DMS153 treated with DMSO at 0.1 percent for 48 hours (cell line): ENCODE measurements at regions not wholly inside any gene's neighbourhood (a gene's known extent, or its start where the extent isn't known, plus 50 kb on each side); places are given as distances from the start of the nearest gene placed in this dataset.

Experiments
- DNase-seq: peaks from one replicate; lab custom pipeline; 2025; ENCODE audit not compliant: unreplicated experiment; lab: John Stamatoyannopoulos, UW

DNA sequence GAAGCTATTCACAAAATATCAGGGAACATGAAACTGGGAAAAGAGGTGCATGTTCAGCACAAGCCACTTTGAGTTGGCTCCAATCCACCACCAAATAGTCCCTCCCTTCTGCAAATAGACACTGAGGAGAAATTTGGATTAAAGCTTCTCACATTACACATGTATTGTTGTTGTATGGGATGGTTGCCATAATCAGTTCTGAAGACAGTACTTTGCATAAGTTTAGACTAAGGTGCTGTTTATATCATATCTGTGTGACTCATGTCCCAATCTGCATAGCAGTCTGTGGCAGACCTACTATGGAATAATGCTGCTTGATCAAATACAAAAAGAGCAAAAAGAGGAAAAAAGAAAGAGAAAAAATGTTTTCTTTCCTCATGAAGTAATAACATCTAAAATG is 376.7 kb upstream of the DDI1 start:
- no peak for DNase-seq

DNA sequence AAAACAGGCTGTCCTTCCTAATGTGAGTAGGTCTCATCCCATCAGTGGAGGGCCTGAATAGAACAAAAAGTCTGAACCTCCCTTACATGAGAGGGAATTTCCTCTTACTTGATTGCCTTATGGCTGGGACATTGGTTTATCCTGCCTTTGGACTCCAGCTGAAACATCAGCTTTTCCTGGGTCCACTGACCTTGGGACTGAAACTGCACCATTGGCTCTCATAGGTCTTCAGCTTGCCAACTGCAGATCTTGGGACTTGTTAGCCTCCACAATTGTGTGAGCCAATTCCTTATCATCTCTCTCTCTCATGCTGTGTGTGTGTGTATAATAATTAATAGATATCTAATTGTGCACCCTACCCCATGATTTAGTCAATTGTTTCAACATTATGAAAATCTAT is 375.3 kb upstream of the DDI1 start:
- DNase-seq, result no peak

DNA sequence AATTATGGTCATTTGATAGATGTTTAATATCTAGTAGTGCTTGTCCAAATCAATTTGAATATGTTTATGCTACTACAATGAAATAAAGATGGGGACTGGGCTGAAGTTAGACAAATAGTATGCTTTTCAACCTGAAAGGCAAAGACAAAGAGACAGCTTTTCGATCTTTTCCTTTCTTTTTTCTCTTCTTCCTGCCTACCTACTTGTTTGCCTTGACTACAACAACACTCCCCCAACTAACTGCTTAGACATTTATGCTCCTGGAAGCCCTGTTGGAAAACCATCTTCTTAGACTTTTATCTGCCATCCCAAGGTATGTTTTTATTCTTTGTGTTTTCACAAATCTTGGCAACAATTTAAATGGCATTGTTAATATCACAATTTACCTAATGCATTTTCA is 374.4 kb upstream of the DDI1 start:
- no peak for DNase-seq

DNA sequence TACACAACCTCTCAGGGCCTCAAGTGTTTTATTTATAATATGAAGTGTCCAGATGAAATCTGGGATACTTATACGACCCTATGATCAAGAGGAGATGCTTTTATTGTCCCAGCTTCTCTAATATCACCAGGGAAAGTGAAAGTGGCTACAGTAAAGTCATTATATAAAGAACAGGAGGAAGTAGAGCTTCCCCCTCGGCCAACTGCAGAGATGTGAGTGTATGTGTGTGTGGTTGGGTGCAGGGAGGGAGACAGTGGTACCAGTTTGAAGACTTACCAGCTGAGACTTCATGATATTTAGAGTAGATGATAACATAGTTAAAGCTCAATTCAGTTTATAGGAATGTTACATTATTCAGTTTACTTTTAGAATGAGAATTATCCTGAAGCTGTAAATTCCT is 373.6 kb upstream of the DDI1 start:
- no peak for DNase-seq

GRCh38 chr11:103668859-103669258 is 367.6 kb upstream of the DDI1 start:
- DNase-seq, result no peak

DNA sequence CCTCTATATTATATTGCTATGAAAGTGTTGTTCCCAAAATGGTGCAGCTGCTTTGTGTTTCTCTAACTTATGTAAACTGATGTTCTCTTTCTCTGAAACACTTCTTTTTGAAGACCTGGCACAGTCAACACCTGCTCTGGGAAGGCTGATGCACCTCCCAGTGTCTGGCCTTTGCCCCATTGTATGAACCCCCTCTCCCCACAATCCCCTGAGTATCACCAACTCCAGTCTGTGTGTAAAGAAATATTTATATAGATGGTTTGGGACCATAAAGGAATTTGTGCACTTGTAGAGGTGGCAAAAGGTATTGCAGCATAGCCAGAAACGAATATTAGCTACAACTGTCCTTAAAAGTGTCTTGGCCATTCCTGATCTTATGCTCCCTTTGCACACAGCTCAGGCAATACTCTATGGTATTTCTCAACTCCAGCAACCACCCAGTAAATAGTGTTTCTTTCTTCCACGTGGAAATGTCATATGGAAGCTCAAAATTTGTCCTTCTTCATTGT is 365.2 kb upstream of the DDI1 start:
- DNase-seq, result no peak

GRCh38 chr11:103673773-103674172 is 362.7 kb upstream of the DDI1 start:
- no peak for DNase-seq

DNA sequence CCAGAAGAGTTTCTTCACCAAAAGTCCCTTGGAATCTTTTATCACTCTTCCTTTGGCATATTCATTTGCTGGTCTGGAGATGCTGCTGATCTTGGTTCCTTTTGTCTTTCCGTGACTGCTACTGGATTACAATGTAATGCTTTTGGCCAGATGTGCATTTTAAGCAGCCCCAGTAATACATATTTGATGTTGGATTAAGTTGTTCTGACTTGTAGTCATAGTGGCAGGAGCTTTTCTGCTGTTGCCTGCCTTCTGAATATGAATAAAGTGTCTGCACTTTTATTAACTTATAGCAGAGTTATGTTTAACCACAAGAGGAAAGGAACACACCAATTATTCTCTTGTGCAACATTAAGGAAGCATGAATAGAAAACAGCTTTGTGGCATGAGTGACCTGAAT is 360.0 kb upstream of the DDI1 start:
- DNase-seq, result no peak

- no peak for DNase-seq
These were observed 355.6 kb upstream of the DDI1 start for GRCh38 chr11:103680826-103681225.

GRCh38 chr11:103681855-103682254 is 354.6 kb upstream of the DDI1 start:
- DNase-seq, result no peak

GRCh38 chr11:103682318-103683184 is 353.9 kb upstream of the DDI1 start:
- DNase-seq, result peak; percentile 72

- DNase-seq, result no peak
These were observed 352.9 kb upstream of the DDI1 start for GRCh38 chr11:103683576-103683975.

DNA sequence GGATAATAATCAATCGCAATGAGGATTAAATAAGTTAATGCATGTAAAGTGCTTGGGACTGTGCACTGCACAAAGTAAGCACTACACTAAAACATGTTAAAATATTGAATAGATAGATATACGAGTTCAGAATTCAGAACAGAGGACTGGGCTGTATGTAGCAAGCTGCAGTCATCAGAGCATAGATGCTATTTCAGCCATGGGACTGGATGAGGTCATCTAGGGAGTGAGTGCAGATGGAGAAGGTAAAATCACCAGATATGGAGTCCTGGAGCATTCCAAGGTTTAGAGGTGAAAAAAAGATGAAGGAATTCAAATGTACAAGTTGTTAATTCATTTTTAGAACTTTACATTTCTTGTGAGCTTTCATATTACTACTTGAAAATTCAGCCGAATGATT is 347.5 kb upstream of the DDI1 start:
- no peak for DNase-seq

DNA sequence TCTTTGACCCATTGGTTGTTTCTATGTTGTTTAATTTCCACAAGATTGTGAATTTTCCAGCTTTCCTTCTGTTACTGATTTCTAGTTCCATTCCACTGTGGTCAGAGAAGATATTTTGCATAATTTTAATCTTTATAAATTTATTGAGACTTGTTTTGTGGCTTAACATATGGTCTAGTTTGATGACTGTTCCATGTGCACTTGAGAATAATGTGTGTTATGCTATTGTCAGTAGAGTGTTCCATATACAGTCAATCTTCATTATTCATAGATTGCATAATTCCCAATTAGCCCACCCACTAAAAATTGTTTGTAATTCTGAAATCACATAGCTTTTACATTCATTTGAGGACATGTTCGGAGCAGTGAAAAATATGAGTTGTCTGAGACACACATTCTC is 346.1 kb upstream of the DDI1 start:
- no peak for DNase-seq

DNA sequence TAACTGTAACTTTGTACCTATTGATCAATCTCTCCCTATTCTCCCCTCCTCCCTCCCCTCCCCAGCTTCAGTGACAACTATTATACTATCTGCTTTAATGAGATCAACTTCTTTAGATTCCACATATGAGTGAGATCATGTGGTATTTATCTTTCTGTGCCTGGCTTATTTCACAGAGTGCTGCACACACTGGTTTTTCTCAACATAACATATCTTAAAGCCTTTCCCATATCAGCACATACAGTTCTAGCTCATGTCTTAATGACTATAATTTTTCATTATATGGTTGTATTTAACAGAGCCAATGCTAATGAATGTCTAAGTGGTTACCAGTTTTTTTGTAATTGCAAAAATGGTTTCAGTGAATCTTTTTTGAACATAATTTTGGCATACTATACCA is 340.3 kb upstream of the DDI1 start:
- no peak for DNase-seq

DNA sequence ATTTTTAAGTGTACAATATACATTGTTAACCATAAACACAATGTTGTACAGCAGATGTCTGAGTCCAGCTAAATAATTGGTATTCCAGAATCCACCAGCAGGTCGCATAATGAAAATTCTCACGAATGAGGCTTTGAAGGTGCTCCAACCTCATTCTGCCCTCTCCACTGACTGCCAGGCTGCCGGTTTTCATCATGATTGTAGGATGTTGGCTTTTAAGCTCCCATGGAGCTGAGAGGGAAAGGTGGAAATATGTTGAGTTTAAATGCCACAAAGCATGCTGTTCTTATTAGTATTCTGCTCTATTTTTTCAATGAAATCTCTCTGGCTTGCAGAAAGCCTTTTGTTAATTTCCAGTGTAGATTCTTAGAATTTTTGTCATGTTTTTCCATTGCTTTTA is 337.2 kb upstream of the DDI1 start:
- no peak for DNase-seq

GRCh38 chr11:103699656-103700055 is 336.8 kb upstream of the DDI1 start:
- DNase-seq, result no peak

DNA sequence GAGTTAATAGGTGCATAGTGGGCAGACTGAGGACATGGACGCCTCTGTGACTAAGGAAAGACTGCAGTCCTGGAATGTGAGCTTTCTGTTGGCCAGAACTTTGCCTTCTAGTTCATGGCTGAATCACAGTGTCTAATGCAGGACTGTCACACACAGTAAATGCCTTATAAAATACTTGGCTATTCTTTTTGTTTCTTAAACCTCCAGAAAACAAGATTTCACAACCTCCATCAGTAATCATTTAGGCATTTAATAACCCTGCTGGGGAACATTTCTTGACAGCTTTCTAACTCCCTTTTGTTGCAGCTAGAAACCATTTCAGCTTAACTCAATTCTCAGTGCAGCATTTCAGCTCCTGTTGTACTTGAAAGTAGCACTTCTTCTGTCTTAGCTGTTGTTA is 335.8 kb upstream of the DDI1 start:
- no peak for DNase-seq

GRCh38 chr11:103703437-103703836 is 333.0 kb upstream of the DDI1 start:
- DNase-seq, result no peak

DNA sequence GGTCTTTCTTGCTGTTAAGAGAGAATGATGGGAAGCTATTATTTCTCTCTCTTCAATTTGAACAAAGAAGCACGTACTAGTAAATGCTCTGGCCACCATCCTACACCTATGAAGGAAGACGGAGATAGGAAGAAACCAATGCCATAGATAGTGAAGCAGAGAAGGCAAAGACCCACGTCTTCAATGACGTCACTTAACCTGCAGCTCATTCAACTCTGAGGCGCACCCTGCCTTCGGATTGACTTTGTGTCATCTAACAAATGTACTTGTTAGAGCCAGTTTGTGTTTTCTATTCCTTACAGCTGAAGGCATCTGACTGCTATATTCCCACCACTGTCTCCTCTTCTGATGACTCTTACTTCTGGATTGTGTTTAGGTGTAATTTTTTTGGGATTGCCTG is 332.5 kb upstream of the DDI1 start:
- DNase-seq, result no peak

DNA sequence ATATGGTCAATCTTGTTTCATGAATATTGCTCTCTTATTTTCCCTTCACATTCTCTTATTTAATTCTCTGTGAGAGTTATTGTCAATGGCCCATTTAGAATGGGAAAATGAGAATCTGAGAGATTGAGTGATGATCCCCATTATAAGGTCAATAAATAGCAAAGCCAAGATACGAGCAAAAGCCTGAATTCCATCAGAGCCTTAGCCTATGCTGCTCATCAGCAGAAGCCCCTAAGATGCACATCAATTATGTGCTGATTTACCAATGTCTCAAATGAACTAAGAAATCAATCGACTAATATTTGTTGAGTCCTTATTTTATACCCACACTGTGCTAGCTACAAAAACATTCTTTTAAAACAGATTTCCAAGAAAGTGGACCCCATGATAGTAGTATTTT is 330.8 kb upstream of the DDI1 start:
- no peak for DNase-seq

- DNase-seq, result no peak
These were observed 327.1 kb upstream of the DDI1 start for GRCh38 chr11:103709371-103709770.

DNA sequence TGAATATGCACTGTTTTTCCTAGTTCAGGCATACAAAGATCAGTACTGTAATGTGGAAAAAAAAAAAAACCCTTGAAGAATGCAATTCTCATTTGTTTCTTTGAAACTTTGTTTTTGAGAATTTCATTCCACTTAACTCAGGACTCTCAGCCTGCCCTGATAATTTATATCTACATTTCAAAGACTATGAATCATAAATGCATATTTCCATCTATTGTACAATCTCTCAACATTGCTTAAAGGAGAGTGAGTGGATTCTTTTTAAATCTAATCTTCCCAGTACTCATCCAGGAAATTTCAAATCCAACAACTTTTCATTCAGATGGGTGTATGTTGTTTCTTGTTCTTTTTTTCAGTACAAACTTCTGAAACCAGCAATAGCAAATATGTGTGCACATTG is 322.2 kb upstream of the DDI1 start:
- DNase-seq, result no peak
